ENCODE measurements at regions not wholly inside any gene's neighbourhood (a gene's known extent, or its start where the extent isn't known, plus 50 kb on each side); places are given as distances from the start of the nearest gene placed in this dataset.

DNA sequence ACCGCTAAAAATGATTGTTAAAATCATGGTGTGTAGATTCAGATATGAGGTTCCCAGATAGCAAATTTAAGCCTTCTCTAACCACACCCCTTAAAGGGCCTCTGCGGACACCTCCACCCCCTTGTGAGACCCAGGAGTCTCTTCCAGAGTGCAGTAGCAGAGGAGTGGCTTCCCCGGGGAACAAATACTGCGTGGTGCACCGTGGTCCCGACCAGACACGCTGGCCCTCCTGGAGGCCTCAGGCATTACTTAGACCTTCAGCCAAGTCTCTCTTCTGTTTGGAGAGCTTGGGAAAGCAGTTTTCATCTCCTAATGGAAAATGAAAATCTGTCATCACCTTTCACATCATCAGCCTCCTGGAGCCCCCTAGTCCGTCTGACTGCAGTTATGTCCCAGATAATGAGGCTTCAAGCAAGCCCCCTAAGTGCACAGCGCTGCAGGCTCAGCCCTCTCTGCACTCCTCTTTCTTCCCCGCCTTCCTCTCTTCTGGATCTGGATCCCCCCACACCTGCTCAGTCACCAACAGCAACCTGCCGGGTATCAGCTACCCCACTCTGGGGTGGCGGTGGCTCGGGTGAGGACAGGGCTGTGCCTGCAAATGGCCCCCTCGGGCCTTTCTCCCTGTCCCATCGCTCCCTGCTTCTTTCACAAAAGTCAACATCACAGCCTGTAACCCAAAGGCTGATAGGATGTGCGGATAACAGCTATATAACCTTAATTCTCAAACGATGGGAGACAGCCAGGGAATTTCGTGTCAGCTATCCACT lies 58.8 kb upstream of the TAGAP start:
- Histone ChIP-seq H3K4me3 (ENCODE audit: extremely low read depth in 1 of 4, insufficient read depth in 2 of 4, low read depth in 3 of 4, low read length in 4 of 4) (no peak overlapping the region), H3K14ac (ENCODE audit: insufficient read length) (no peak overlapping the region), H3K27ac (ENCODE audit: low read depth, low read length) (no peak overlapping the region), H3K18ac (ENCODE audit: extremely low read depth, low read length) (no peak overlapping the region), H2BK12ac (ENCODE audit: low read depth, low read length) (peak overlapping the region; percentile 22), H3K9ac (replicated peaks in 1 of 4; ENCODE audit: extremely low read depth in 1 of 4, low read depth in 3 of 4, low read length in 3 of 4) (no peak overlapping the region), H2BK5ac (ENCODE audit: low read depth, low read length) (no peak overlapping the region), H2BK20ac (ENCODE audit: low read length) (no peak overlapping the region), H3K9me3 (ENCODE audit: insufficient read depth in 2 of 2, low read depth in 1 of 2, low read length in 1 of 2) (no peaks in the 10 kb centered on the region), H3K4me2 (ENCODE audit: insufficient read depth in 1 of 2, low read depth in 2 of 2, low read length in 2 of 2) (0 out of 4 replicates have a peak overlapping the region, but pooled peaks of 1 of the 2 experiments have one; percentile 16), H3K23me2 (ENCODE audit: low read depth, low read length) (no peaks in the 10 kb centered on the region), H2AK5ac (ENCODE audit: low read depth, low read length) (no peak overlapping the region), H4K20me1 (replicated peaks in 1 of 2; ENCODE audit: control insufficient read depth in 1 of 2, insufficient read depth in 2 of 2, low read length in 2 of 2) (no peaks in the 10 kb centered on the region), H3K56ac (replicated peaks; ENCODE audit: insufficient read length, low read depth, low read length) (no peak overlapping the region), H2BK15ac (ENCODE audit: low read length) (no peak overlapping the region), H3K4ac (replicated peaks; ENCODE audit: insufficient read length, low read depth, low read length) (no peak overlapping the region), H3K27me3 (replicated peaks in 1 of 4; ENCODE audit: control insufficient read depth in 3 of 4, extremely low read depth in 1 of 4, insufficient read depth in 3 of 4, low read length in 3 of 4) (no peaks in the 10 kb centered on the region; a peak in 1 of 7 replicates), H3K36me3 (ENCODE audit: control insufficient read depth in 2 of 4, insufficient read depth in 4 of 4, low read length in 3 of 4) (no peaks in the 10 kb centered on the region), H4K8ac (ENCODE audit: extremely low read depth, insufficient read depth, low read length) (no peak overlapping the region), H3K4me1 (replicated peaks in 1 of 4; ENCODE audit: control insufficient read depth in 3 of 4, insufficient read depth in 4 of 4, low read length in 3 of 4) (peaks cover 1 to 4% (median 2%) of the 10 kb centered on the region in 4 experiments; a peak in 6 of 7 replicates), H3K23ac (ENCODE audit: insufficient read length) (no peak overlapping the region), H4K5ac (ENCODE audit: insufficient read length, low read depth, low read length) (no peak overlapping the region), H2BK120ac (replicated peaks; ENCODE audit: low read depth, low read length) (no peak overlapping the region), H3K79me1 (ENCODE audit: low read depth, low read length) (no peaks in the 10 kb centered on the region), H3K79me2 (ENCODE audit: control insufficient read depth in 1 of 2, insufficient read depth in 2 of 2, low read length in 2 of 2) (no peaks in the 10 kb centered on the region), H4K91ac (replicated peaks; ENCODE audit: insufficient read length, low read length) (no peak overlapping the region), H2AFZ (ENCODE audit: low read length) (peak overlapping the region; percentile 78)
- 74% methylated on average over 18 of the region's 18 CpGs; no CpG with 5 or more reads in 1 of the 2 experiments for WGBS, 2 experiments (ENCODE audit: extremely low coverage in 1 of 2, insufficient coverage in 1 of 2, insufficient read length in 1 of 2, insufficient replicate concordance in 2 of 2, low coverage in 1 of 2, low lambda C conversion rate in 2 of 2, missing lambda C conversion rate in 1 of 2)
- no peak for TF ChIP-seq KDM1A (IDR thresholded peaks at IDR 0.05; ENCODE audit: borderline replicate concordance, low read length)
- TF ChIP-seq CHD2 (IDR thresholded peaks at IDR 0.05; ENCODE audit: low read length): no peak
- no peak for TF ChIP-seq ASH2L (IDR thresholded peaks at IDR 0.05; ENCODE audit: low read length)
- no peak for TF ChIP-seq EZH2 (IDR thresholded peaks at IDR 0.05; ENCODE audit: low read depth, low read length, severe bottlenecking)
- no peak for TF ChIP-seq BACH1 (IDR thresholded peaks at IDR 0.05; ENCODE audit: low read length)
- TF ChIP-seq SIX5 (IDR thresholded peaks at IDR 0.05; ENCODE audit: low read depth, low read length): no peak
- TF ChIP-seq FOSL1 (IDR thresholded peaks at IDR 0.05; ENCODE audit: insufficient read depth, low read depth, low read length): no peak
- CTCF ChIA-PET (ENCODE audit: partially characterized antibody): interaction anchor here (0.7 to 7.9 kb wide), 48 partner anchors 9 to 597 kb away, joined by 3 to 144 read pairs (median 6); partner anchors contain the start of genes DYNLT1, RSPH3 and TAGAP
- no peak for FAIRE-seq
- no peak for DNase-seq (ENCODE audit: low read depth in 1 of 2, low spot score in 2 of 2)
- POLR2A ChIA-PET (ENCODE audit: partially characterized antibody): no interaction called here

Measured in H1 (cell line).